HG02678 (cell line): ENCODE measurements at regions not wholly inside any gene's neighbourhood (a gene's known extent, or its start where the extent isn't known, plus 50 kb on each side); places are given as distances from the start of the nearest gene placed in this dataset.

Experiments used
- ATAC-seq: cut with Tn5 transposase; IDR thresholded peaks from one replicate; pipeline ENCODE4 v1.9.1; 2021; ENCODE audit warnings: mild to moderate bottlenecking, moderate library complexity; ENCODE audit not compliant: unreplicated experiment

DNA sequence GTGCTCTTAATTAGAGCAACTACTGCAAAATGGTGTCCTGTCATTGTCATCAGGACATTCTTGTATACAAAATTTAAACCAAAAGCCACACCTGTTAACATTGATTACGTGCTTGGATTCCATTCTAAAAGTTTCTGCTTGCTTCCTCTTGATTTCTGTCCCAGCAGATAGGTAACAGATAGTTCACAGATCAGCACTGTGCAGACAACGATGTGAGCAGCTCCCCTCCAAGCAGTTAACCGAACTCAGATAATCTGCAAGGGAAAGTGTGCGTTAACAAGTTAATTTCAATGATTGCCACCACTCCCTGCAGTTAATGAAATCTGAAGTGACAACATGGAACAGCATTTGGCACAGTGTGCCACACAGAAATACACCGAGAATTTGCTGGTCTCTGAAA lies 54.4 kb upstream of the RELL1 start:
- ATAC-seq = no peak

DNA sequence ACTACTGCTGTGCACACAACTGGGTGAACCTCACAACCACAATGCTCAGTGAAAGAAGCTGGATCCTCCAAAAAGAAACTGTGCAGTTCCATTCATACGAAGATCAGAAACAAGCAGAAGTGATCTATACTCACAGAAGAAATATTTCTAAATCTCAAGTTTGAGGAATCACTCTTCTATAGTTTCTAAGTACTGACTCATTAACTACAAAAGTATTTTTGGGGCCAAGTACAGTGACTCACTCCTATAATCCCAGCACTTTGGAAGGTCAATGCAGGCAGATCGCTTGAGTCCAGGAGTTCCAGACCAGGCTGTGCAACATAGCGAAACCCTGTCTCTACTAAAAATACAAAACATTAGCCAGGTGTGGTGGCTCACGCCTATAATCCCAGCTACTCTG lies 51.3 kb upstream of the RELL1 start:
- no peak for ATAC-seq
